Stimulated activated CD4-positive, alpha-beta T cell treated with anti-CD3 and anti-CD28 coated beads, Interleukin-4, amount 100 ng/mL, for 24 hours (primary cell): ENCODE measurements at regions not wholly inside any gene's neighbourhood (a gene's known extent, or its start where the extent isn't known, plus 50 kb on each side); places are given as distances from the start of the nearest gene placed in this dataset.
"Not testable (repeated sequence)": the region's sequence is repeated elsewhere in the genome, so short reads cannot be mapped to it uniquely, and the experiment has no call there.

ENCODE experiments used
- DNase-seq: peaks from one replicate; pipeline ENCODE4 v3.0.0-alpha.2; 2020

GRCh38 chr16:65318590-65319257 is 196.9 kb upstream of the CDH11 start:
- DNase-seq = no peak

GRCh38 chr16:65318138-65318537 is 196.3 kb upstream of the CDH11 start:
- no peak for DNase-seq

- no peak for DNase-seq
These were observed 194.9 kb upstream of the CDH11 start for GRCh38 chr16:65316808-65317207.

GRCh38 chr16:65315081-65315780 is 193.4 kb upstream of the CDH11 start:
- DNase-seq = no peak

GRCh38 chr16:65314627-65315008 is 192.8 kb upstream of the CDH11 start:
- DNase-seq = no peak

- no peak for DNase-seq
These were observed 192.2 kb upstream of the CDH11 start for GRCh38 chr16:65313936-65314626.

- no peak for DNase-seq
These were observed 190.9 kb upstream of the CDH11 start for GRCh38 chr16:65312795-65313194.

GRCh38 chr16:65312071-65312470 is 190.2 kb upstream of the CDH11 start:
- DNase-seq = no peak

GRCh38 chr16:65310491-65310890 is 188.6 kb upstream of the CDH11 start:
- not testable (repeated sequence) for DNase-seq

- no peak for DNase-seq
These were observed 187.5 kb upstream of the CDH11 start for GRCh38 chr16:65309354-65309753.

GRCh38 chr16:65308506-65308905 is 186.6 kb upstream of the CDH11 start:
- no peak for DNase-seq

GRCh38 chr16:65307286-65307685 is 185.4 kb upstream of the CDH11 start:
- DNase-seq = no peak

GRCh38 chr16:65306722-65307121 is 184.9 kb upstream of the CDH11 start:
- no peak for DNase-seq

- DNase-seq = no peak
These were observed 184.4 kb upstream of the CDH11 start for GRCh38 chr16:65306300-65306699.

- DNase-seq = no peak
These were observed 183.6 kb upstream of the CDH11 start for GRCh38 chr16:65305266-65305959.

- no peak for DNase-seq
These were observed 179.2 kb upstream of the CDH11 start for GRCh38 chr16:65301029-65301428.

- DNase-seq = no peak
These were observed 175.6 kb upstream of the CDH11 start for GRCh38 chr16:65297453-65297852.

- DNase-seq = no peak
These were observed 173.7 kb upstream of the CDH11 start for GRCh38 chr16:65295527-65295926.

GRCh38 chr16:65294708-65295107 is 172.8 kb upstream of the CDH11 start:
- no peak for DNase-seq

GRCh38 chr16:65294165-65294564 is 172.3 kb upstream of the CDH11 start:
- DNase-seq = no peak

GRCh38 chr16:65289022-65289421 is 167.2 kb upstream of the CDH11 start:
- DNase-seq = no peak

- no peak for DNase-seq
These were observed 165.4 kb upstream of the CDH11 start for GRCh38 chr16:65287307-65287706.
